ENCODE measurements at regions not wholly inside any gene's neighbourhood (a gene's known extent, or its start where the extent isn't known, plus 50 kb on each side); places are given as distances from the start of the nearest gene placed in this dataset.

GRCh38 chr4:27101126-27101525, 240.5 kb downstream of the STIM2 start:
- no peak for TF ChIP-seq CTCF (conservative IDR thresholded peaks at IDR 0.05)
- TF ChIP-seq EZH2 (IDR thresholded peaks at IDR 0.05; ENCODE audit: low read depth), result no peak
